HG03378 (cell line): ENCODE measurements at regions not wholly inside any gene's neighbourhood (a gene's known extent, or its start where the extent isn't known, plus 50 kb on each side); places are given as distances from the start of the nearest gene placed in this dataset.
"Not testable (repeated sequence)": the region's sequence is repeated elsewhere in the genome, so short reads cannot be mapped to it uniquely, and the experiment has no call there.

Experiments used
- ATAC-seq: cut with Tn5 transposase; IDR thresholded peaks from one replicate; pipeline ENCODE4 v1.9.1; 2021; ENCODE audit warnings: mild to moderate bottlenecking, moderate library complexity; ENCODE audit not compliant: unreplicated experiment

- no peak for ATAC-seq
Observed at GRCh38 chr4:189207872-189208271, 732.8 kb upstream of the FRG1 start.

GRCh38 chr4:189215574-189215973 lies 725.1 kb upstream of the FRG1 start:
- ATAC-seq, result no peak

GRCh38 chr4:189221691-189222090 lies 719.0 kb upstream of the FRG1 start:
- no peak for ATAC-seq

GRCh38 chr4:189228726-189229125 lies 711.9 kb upstream of the FRG1 start:
- no peak for ATAC-seq

GRCh38 chr4:189232274-189232673 lies 708.4 kb upstream of the FRG1 start:
- no peak for ATAC-seq

- not testable (repeated sequence) for ATAC-seq
Observed at GRCh38 chr4:189233754-189234153, 706.9 kb upstream of the FRG1 start.

- not testable (repeated sequence) for ATAC-seq
Observed at GRCh38 chr4:189234948-189235347, 705.7 kb upstream of the FRG1 start.

- ATAC-seq, result no peak
Observed at GRCh38 chr4:189235599-189235998, 705.1 kb upstream of the FRG1 start.

- ATAC-seq, result not testable (repeated sequence)
Observed at GRCh38 chr4:189236321-189236720, 704.4 kb upstream of the FRG1 start.

- ATAC-seq, result no peak
Observed at GRCh38 chr4:189237340-189237739, 703.3 kb upstream of the FRG1 start.

GRCh38 chr4:189255636-189256035 lies 685.0 kb upstream of the FRG1 start:
- no peak for ATAC-seq

- no peak for ATAC-seq
Observed at GRCh38 chr4:189261475-189261874, 679.2 kb upstream of the FRG1 start.

- no peak for ATAC-seq
Observed at GRCh38 chr4:189265515-189265914, 675.2 kb upstream of the FRG1 start.

GRCh38 chr4:189267312-189267965 lies 673.2 kb upstream of the FRG1 start:
- no peak for ATAC-seq

- no peak for ATAC-seq
Observed at GRCh38 chr4:189278597-189279165, 662.0 kb upstream of the FRG1 start.

GRCh38 chr4:189279188-189279587 lies 661.5 kb upstream of the FRG1 start:
- ATAC-seq, result no peak

GRCh38 chr4:189285377-189285776 lies 655.3 kb upstream of the FRG1 start:
- no peak for ATAC-seq

GRCh38 chr4:189291939-189292338 lies 648.7 kb upstream of the FRG1 start:
- ATAC-seq, result no peak

- no peak for ATAC-seq
Observed at GRCh38 chr4:189293459-189293858, 647.2 kb upstream of the FRG1 start.

- no peak for ATAC-seq
Observed at GRCh38 chr4:189294574-189294973, 646.1 kb upstream of the FRG1 start.

GRCh38 chr4:189299706-189300105 lies 641.0 kb upstream of the FRG1 start:
- no peak for ATAC-seq

- no peak for ATAC-seq
Observed at GRCh38 chr4:189301692-189302091, 639.0 kb upstream of the FRG1 start.

GRCh38 chr4:189302719-189303118 lies 638.0 kb upstream of the FRG1 start:
- ATAC-seq, result no peak
